CD4-positive, alpha-beta memory T cell (primary cell): ENCODE measurements at regions not wholly inside any gene's neighbourhood (a gene's known extent, or its start where the extent isn't known, plus 50 kb on each side); places are given as distances from the start of the nearest gene placed in this dataset.

Experiments
- CTCF ChIA-PET: fragments of 350-600 bp; sonication (Branson Sonifier 250); formaldehyde crosslinking; loops from one replicate; lab custom pipeline; 2021; ENCODE audit warnings: inconsistent platforms; ENCODE audit not compliant: partially characterized antibody; lab: Charles Lee
- POLR2A ChIA-PET: fragments of 350-600 bp; sonication (Branson Sonifier 250); formaldehyde crosslinking; loops from one replicate; lab custom pipeline; 2021; ENCODE audit not compliant: partially characterized antibody; lab: Charles Lee
- DNase-seq, 5 donors: peaks; one replicate each; pipeline versions ENCODE4 v3.0.0 to v3.0.0-alpha.2; 2020 to 2022; ENCODE audit warnings: mixed read lengths in 1 of 5
- H3K27ac ChIP-seq: one replicate; pipeline ENCODE4 v1.7.0; 2013; ENCODE audit warnings: low read depth, low read length
- H3K27me3 ChIP-seq: 2 replicates; pipeline ENCODE4 v1.7.0; 2013; ENCODE audit warnings: mild to moderate bottlenecking, low read length, moderate library complexity; ENCODE audit not compliant: insufficient read depth
- H3K36me3 ChIP-seq: 2 replicates; pipeline ENCODE4 v1.7.0; 2013; ENCODE audit warnings: mild to moderate bottlenecking, low read length, moderate library complexity; ENCODE audit not compliant: insufficient read depth
- H3K4me1 ChIP-seq: 2 replicates; pipeline ENCODE4 v1.7.0; 2013; ENCODE audit warnings: mild to moderate bottlenecking, low read length, moderate library complexity; ENCODE audit not compliant: insufficient read depth
- H3K4me3 ChIP-seq, 2 donors: one replicate each; pipeline ENCODE4 v1.7.0; 2013; ENCODE audit warnings: low read length in 2 of 2, mild to moderate bottlenecking in 1 of 2
- H3K9me3 ChIP-seq, 2 donors: one replicate each; pipeline ENCODE4 v1.7.0; 2013; ENCODE audit warnings: low read length in 2 of 2, control low read depth in 1 of 2; ENCODE audit not compliant: control insufficient read depth in 1 of 2
- H3K27ac Mint-ChIP-seq, 7 donors: one replicate each; pipeline ENCODE4 v1.8.0; 2020 to 2021; ENCODE audit warnings: mixed read lengths in 7 of 7, mild to moderate bottlenecking in 6 of 7, inconsistent platforms in 3 of 7, moderate library complexity in 3 of 7
- H3K27me3 Mint-ChIP-seq, 2 donors: one replicate each; pipeline ENCODE4 v1.8.0; 2020 to 2021; ENCODE audit warnings: mixed read lengths in 2 of 2
- H3K36me3 Mint-ChIP-seq, 2 donors: one replicate each; pipeline ENCODE4 v1.8.0; 2020 to 2021; ENCODE audit warnings: mixed read lengths in 2 of 2, inconsistent platforms in 1 of 2, mild to moderate bottlenecking in 1 of 2
- H3K4me1 Mint-ChIP-seq, 4 donors: one replicate each; pipeline ENCODE4 v1.8.0; 2020 to 2021; ENCODE audit warnings: mixed read lengths in 4 of 4, mild to moderate bottlenecking in 1 of 4
- H3K4me3 Mint-ChIP-seq, 8 donors: one replicate each; pipeline ENCODE4 v1.8.0; 2020 to 2021; ENCODE audit warnings: mixed read lengths in 8 of 8, mild to moderate bottlenecking in 7 of 8, moderate library complexity in 6 of 8, inconsistent platforms in 3 of 8
- H3K9me3 Mint-ChIP-seq, 8 donors: one replicate each; pipeline ENCODE4 v1.8.0; 2020 to 2021; ENCODE audit warnings: mixed read lengths in 8 of 8, mild to moderate bottlenecking in 5 of 8, inconsistent platforms in 3 of 8, moderate library complexity in 1 of 8
- intact Hi-C: fragments of 100-400 bp; cut with micrococcal nuclease; formaldehyde crosslinking; loops from one replicate; pipeline ENCODE4 v1.15.1; 2023

GRCh38 chr2:194223218-194223617 lies 1433.8 kb upstream of the SLC39A10 start:
- H3K27ac ChIP-seq, result no peak overlapping the region
- H3K36me3 ChIP-seq, result no peaks in the 10 kb centered on the region
- H3K27me3 ChIP-seq, result no peaks in the 10 kb centered on the region
- Mint-ChIP-seq H3K9me3 (no peaks in the 10 kb centered on the region), H3K4me1 (no peaks in the 10 kb centered on the region), H3K27me3 (no peaks in the 10 kb centered on the region), H3K27ac (no peak overlapping the region), H3K4me3 (no peak overlapping the region), H3K36me3 (no peaks in the 10 kb centered on the region)
- no peaks in the 10 kb centered on the region for H3K4me1 ChIP-seq
- ChIA-PET CTCF (no interaction called here), POLR2A (no interaction called here)
- no peaks in the 10 kb centered on the region for H3K9me3 ChIP-seq
- no peak overlapping the region for H3K4me3 ChIP-seq
- intact Hi-C loops, result no loop called here
- DNase-seq, result no peak

- H3K4me1 ChIP-seq, result no peaks in the 10 kb centered on the region
- no peak overlapping the region for H3K27ac ChIP-seq
- no peak overlapping the region for H3K27ac Mint-ChIP-seq
- no peaks in the 10 kb centered on the region for H3K36me3 ChIP-seq
- no peak for DNase-seq
- intact Hi-C loops, result no loop called here
- H3K4me3 Mint-ChIP-seq, result no peak overlapping the region
- peaks cover 0 to 2% (median 0%) of the 10 kb centered on the region in 8 donors for H3K9me3 Mint-ChIP-seq
- no peaks in the 10 kb centered on the region for H3K27me3 Mint-ChIP-seq
- ChIA-PET CTCF (no interaction called here), POLR2A (no interaction called here)
- H3K9me3 ChIP-seq, result no peaks in the 10 kb centered on the region
- H3K27me3 ChIP-seq, result no peaks in the 10 kb centered on the region
- no peaks in the 10 kb centered on the region for H3K4me1 Mint-ChIP-seq
- no peaks in the 10 kb centered on the region for H3K36me3 Mint-ChIP-seq
- H3K4me3 ChIP-seq, result no peak overlapping the region
Observed at GRCh38 chr2:194214192-194214591, 1442.8 kb upstream of the SLC39A10 start.

GRCh38 chr2:194205568-194206227 lies 1451.3 kb upstream of the SLC39A10 start:
- CTCF ChIA-PET, result no interaction called here
- H3K27me3 Mint-ChIP-seq, result no peaks in the 10 kb centered on the region

GRCh38 chr2:194203898-194204297 lies 1453.1 kb upstream of the SLC39A10 start:
- intact Hi-C loops, result no loop called here
- no peaks in the 10 kb centered on the region for H3K36me3 ChIP-seq
- H3K4me1 ChIP-seq, result no peaks in the 10 kb centered on the region
- Mint-ChIP-seq H3K9me3 (peaks cover 0 to 7% (median 4%) of the 10 kb centered on the region in 8 donors), H3K4me1 (no peaks in the 10 kb centered on the region), H3K36me3 (no peaks in the 10 kb centered on the region), H3K4me3 (no peak overlapping the region), H3K27me3 (no peaks in the 10 kb centered on the region), H3K27ac (no peak overlapping the region)
- no peak overlapping the region for H3K4me3 ChIP-seq
- ChIA-PET POLR2A (no interaction called here), CTCF (no interaction called here)
- no peaks in the 10 kb centered on the region for H3K9me3 ChIP-seq
- DNase-seq, result no peak
- H3K27me3 ChIP-seq, result no peaks in the 10 kb centered on the region
- H3K27ac ChIP-seq, result no peak overlapping the region

More at GRCh38 chr2:194205568-194206227, 1451.3 kb upstream of the SLC39A10 start:
- H3K27ac Mint-ChIP-seq, result no peak overlapping the region
- no peaks in the 10 kb centered on the region for H3K27me3 ChIP-seq
- H3K36me3 ChIP-seq, result no peaks in the 10 kb centered on the region
- no peak overlapping the region for H3K27ac ChIP-seq
- no peak overlapping the region for H3K4me3 ChIP-seq
- intact Hi-C loops, result no loop called here
- H3K4me1 Mint-ChIP-seq, result no peaks in the 10 kb centered on the region
- H3K4me3 Mint-ChIP-seq, result no peak overlapping the region
- no peaks in the 10 kb centered on the region for H3K9me3 ChIP-seq
- no peaks in the 10 kb centered on the region for H3K36me3 Mint-ChIP-seq
- peaks cover 0 to 7% (median 3%) of the 10 kb centered on the region in 8 donors for H3K9me3 Mint-ChIP-seq
- POLR2A ChIA-PET, result no interaction called here
- no peaks in the 10 kb centered on the region for H3K4me1 ChIP-seq
- no peak for DNase-seq

GRCh38 chr2:194182888-194183287 lies 1474.1 kb upstream of the SLC39A10 start:
- intact Hi-C loops, result no loop called here
- Histone ChIP-seq H3K4me1 (no peaks in the 10 kb centered on the region), H3K27ac (no peak overlapping the region), H3K27me3 (no peaks in the 10 kb centered on the region), H3K9me3 (no peaks in the 10 kb centered on the region), H3K4me3 (no peak overlapping the region), H3K36me3 (no peaks in the 10 kb centered on the region)
- CTCF ChIA-PET, result no interaction called here
- DNase-seq, result no peak
- no peak overlapping the region for H3K27ac Mint-ChIP-seq
- H3K27me3 Mint-ChIP-seq, result no peaks in the 10 kb centered on the region
- POLR2A ChIA-PET, result no interaction called here
- H3K4me3 Mint-ChIP-seq, result no peak overlapping the region
- H3K4me1 Mint-ChIP-seq, result no peaks in the 10 kb centered on the region
- H3K9me3 Mint-ChIP-seq, result peaks cover 0 to 9% (median 5%) of the 10 kb centered on the region in 8 donors
- H3K36me3 Mint-ChIP-seq, result no peaks in the 10 kb centered on the region

GRCh38 chr2:194176134-194176533 lies 1480.9 kb upstream of the SLC39A10 start:
- ChIA-PET POLR2A (no interaction called here), CTCF (no interaction called here)
- Mint-ChIP-seq H3K4me1 (no peaks in the 10 kb centered on the region), H3K27me3 (no peaks in the 10 kb centered on the region), H3K9me3 (peaks cover 3 to 19% (median 8%) of the 10 kb centered on the region in 8 donors), H3K27ac (no peak overlapping the region), H3K4me3 (no peak overlapping the region), H3K36me3 (no peaks in the 10 kb centered on the region)
- no peaks in the 10 kb centered on the region for H3K4me1 ChIP-seq
- H3K36me3 ChIP-seq, result no peaks in the 10 kb centered on the region
- H3K9me3 ChIP-seq, result no peaks in the 10 kb centered on the region
- intact Hi-C loops, result no loop called here
- H3K27ac ChIP-seq, result no peak overlapping the region
- H3K4me3 ChIP-seq, result no peak overlapping the region
- no peaks in the 10 kb centered on the region for H3K27me3 ChIP-seq
- no peak for DNase-seq

GRCh38 chr2:194166818-194167217 lies 1490.2 kb upstream of the SLC39A10 start:
- no peak overlapping the region for H3K4me3 ChIP-seq
- DNase-seq, result peak in 2 of 5 donors; percentile 10 to 12
- Mint-ChIP-seq H3K4me1 (no peaks in the 10 kb centered on the region), H3K4me3 (no peak overlapping the region), H3K36me3 (no peaks in the 10 kb centered on the region), H3K27me3 (peaks cover 0 to 2% of the 10 kb centered on the region in 2 donors), H3K27ac (no peak overlapping the region), H3K9me3 (no peaks in the 10 kb centered on the region)
- ChIA-PET POLR2A (no interaction called here), CTCF (interaction anchor here (1.1 kb wide), 1 partner anchor 1902 kb away, joined by 3 read pairs; the partner anchor contains the start of gene DNAH7)
- intact Hi-C loops, result loop anchor here (5.0 kb wide), 1 partner anchor 1770 kb away; no protein-coding TSS in a partner anchor
- H3K36me3 ChIP-seq, result no peaks in the 10 kb centered on the region
- H3K9me3 ChIP-seq, result no peaks in the 10 kb centered on the region
- no peaks in the 10 kb centered on the region for H3K4me1 ChIP-seq
- H3K27me3 ChIP-seq, result no peaks in the 10 kb centered on the region
- no peak overlapping the region for H3K27ac ChIP-seq
